ENCODE measurements at regions not wholly inside any gene's neighbourhood (a gene's known extent, or its start where the extent isn't known, plus 50 kb on each side); places are given as distances from the start of the nearest gene placed in this dataset.

DNA sequence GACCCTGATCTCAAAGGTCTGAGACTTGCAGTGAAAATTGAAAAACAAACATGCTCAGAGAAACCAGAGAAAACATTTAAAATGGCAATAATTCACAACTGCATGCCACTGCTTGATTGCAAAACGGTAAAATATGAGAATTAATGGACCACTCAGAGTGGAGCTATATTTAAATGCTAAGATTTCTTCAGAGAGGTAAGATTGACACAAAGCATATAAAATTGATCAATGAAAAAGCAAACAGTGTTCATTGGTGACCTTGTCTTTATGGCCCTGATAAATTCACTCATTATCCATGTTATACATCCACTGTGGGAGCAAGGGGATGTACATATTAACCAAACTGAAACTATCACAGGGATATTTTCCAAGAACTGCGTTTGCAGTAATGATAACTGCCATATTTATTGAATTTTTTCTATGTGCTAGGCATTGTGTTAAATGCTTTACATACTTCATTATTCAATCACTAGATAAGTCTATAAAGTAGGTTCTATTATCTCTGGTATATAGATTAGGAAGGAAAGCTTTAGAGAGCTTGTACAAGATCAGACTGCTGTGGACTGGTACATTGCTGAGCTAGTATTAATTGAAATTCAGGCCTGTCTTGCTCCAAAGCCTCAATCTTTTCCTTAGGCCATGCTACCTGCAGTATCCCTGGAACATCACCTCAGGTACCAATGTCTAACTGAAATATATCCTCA, 113.9 kb upstream of the LMO3 start:
- Mint-ChIP-seq H3K27me3 (ENCODE audit: low read depth) (no peaks in the 10 kb centered on the region), H3K36me3 (no peaks in the 10 kb centered on the region), H3K4me3 (no peak overlapping the region), H3K9me3 (no peaks in the 10 kb centered on the region), H3K27ac (no peak overlapping the region), H3K4me1 (0 out of 2 replicates have a peak, but pooled peaks cover 2% of the 10 kb centered on the region)
- ChIA-PET POLR2A (no interaction called here), CTCF (no interaction called here)
- ATAC-seq, result no peak
- TF ChIP-seq ARID4B (CRISPR knock-in tag; IDR thresholded peaks at IDR 0.05; ENCODE audit: borderline replicate concordance) (no peak), KAT7 (CRISPR knock-in tag; IDR thresholded peaks at IDR 0.05; ENCODE audit: borderline replicate concordance) (no peak), ZBTB43 (CRISPR knock-in tag; IDR thresholded peaks at IDR 0.05) (no peak), IRF2 (CRISPR knock-in tag; IDR thresholded peaks at IDR 0.05; ENCODE audit: borderline replicate concordance, low read depth) (no peak), TCF7 (CRISPR knock-in tag; IDR thresholded peaks at IDR 0.05; ENCODE audit: low read depth) (no peak), ESRRA (CRISPR knock-in tag; IDR thresholded peaks at IDR 0.05; ENCODE audit: borderline replicate concordance) (no peak), FOXK1 (CRISPR knock-in tag; IDR thresholded peaks at IDR 0.05) (no peak), RORB (CRISPR knock-in tag; IDR thresholded peaks at IDR 0.05) (no peak), HMGA2 (CRISPR knock-in tag; IDR thresholded peaks at IDR 0.05) (no peak), EMX1 (CRISPR knock-in tag; IDR thresholded peaks at IDR 0.05) (no peak), TEAD1 (CRISPR knock-in tag; IDR thresholded peaks at IDR 0.05) (no peak)
- DNase-seq (ENCODE audit: low spot score), result no peak

DNA sequence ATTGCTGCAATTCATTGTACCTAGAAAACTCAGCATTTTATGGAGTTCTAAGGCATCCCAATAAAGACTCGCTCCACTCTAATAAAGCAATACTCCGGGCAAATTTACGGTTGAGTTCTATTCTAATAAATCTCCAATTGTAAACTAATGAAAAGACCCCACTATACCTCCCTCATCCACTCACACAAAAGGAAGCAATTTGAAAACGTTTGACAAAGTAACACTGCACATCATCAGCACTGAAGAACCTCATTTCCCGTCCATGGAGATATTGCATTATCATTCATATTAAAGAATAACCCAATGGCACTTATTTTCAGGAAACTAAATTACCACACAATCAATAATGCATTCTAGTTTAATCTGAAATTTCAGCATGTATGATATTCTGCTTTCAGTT, 111.0 kb upstream of the LMO3 start:
- Mint-ChIP-seq H3K4me3 (no peak overlapping the region), H3K27me3 (ENCODE audit: low read depth) (no peaks in the 10 kb centered on the region), H3K9me3 (no peaks in the 10 kb centered on the region), H3K27ac (no peak overlapping the region), H3K4me1 (0 out of 2 replicates have a peak, but pooled peaks cover 2% of the 10 kb centered on the region), H3K36me3 (no peaks in the 10 kb centered on the region)
- TF ChIP-seq RORB (CRISPR knock-in tag; IDR thresholded peaks at IDR 0.05), result no peak
- no peak for TF ChIP-seq AR (CRISPR knock-in tag; IDR thresholded peaks at IDR 0.05)
- no peak for TF ChIP-seq ZNF232 (CRISPR knock-in tag; IDR thresholded peaks at IDR 0.05)
- no peak for TF ChIP-seq ZBTB43 (CRISPR knock-in tag; IDR thresholded peaks at IDR 0.05)
- TF ChIP-seq, protein P1, sequence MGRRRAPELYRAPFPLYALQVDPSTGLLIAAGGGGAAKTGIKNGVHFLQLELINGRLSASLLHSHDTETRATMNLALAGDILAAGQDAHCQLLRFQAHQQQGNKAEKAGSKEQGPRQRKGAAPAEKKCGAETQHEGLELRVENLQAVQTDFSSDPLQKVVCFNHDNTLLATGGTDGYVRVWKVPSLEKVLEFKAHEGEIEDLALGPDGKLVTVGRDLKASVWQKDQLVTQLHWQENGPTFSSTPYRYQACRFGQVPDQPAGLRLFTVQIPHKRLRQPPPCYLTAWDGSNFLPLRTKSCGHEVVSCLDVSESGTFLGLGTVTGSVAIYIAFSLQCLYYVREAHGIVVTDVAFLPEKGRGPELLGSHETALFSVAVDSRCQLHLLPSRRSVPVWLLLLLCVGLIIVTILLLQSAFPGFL (CRISPR knock-in tag; IDR thresholded peaks at IDR 0.05; ENCODE audit: borderline replicate concordance), result no peak
- TF ChIP-seq RELA (CRISPR knock-in tag; IDR thresholded peaks at IDR 0.05; ENCODE audit: borderline replicate concordance), result no peak
- TF ChIP-seq SOX15 (CRISPR knock-in tag; IDR thresholded peaks at IDR 0.05), result no peak
- TF ChIP-seq, protein P2, sequence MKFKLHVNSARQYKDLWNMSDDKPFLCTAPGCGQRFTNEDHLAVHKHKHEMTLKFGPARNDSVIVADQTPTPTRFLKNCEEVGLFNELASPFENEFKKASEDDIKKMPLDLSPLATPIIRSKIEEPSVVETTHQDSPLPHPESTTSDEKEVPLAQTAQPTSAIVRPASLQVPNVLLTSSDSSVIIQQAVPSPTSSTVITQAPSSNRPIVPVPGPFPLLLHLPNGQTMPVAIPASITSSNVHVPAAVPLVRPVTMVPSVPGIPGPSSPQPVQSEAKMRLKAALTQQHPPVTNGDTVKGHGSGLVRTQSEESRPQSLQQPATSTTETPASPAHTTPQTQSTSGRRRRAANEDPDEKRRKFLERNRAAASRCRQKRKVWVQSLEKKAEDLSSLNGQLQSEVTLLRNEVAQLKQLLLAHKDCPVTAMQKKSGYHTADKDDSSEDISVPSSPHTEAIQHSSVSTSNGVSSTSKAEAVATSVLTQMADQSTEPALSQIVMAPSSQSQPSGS (CRISPR knock-in tag; IDR thresholded peaks at IDR 0.05; ENCODE audit: borderline replicate concordance, low read depth), result no peak
- no peak for TF ChIP-seq NFE2L1 (CRISPR knock-in tag; IDR thresholded peaks at IDR 0.05)
- TF ChIP-seq ZNF263 (CRISPR knock-in tag; IDR thresholded peaks at IDR 0.05; ENCODE audit: low read depth), result no peak
- TF ChIP-seq HMGXB4 (CRISPR knock-in tag; IDR thresholded peaks at IDR 0.05), result no peak
- no peak for ATAC-seq
- DNase-seq (ENCODE audit: low spot score), result no peak
- ChIA-PET POLR2A (no interaction called here), CTCF (no interaction called here)
